Liver (tissue), 8 donors: ENCODE measurements at regions not wholly inside any gene's neighbourhood (a gene's known extent, or its start where the extent isn't known, plus 50 kb on each side); places are given as distances from the start of the nearest gene placed in this dataset.
"Not testable (repeated sequence)": the region's sequence is repeated elsewhere in the genome, so short reads cannot be mapped to it uniquely, and the experiment has no call there.

Source experiments
- DNase-seq: peaks from one replicate; pipeline ENCODE4 v3.0.0-alpha.2; 2017; ENCODE audit warnings: low spot score
- H3K27ac ChIP-seq, 2 donors: one replicate each; pipeline ENCODE4 v1.7.0; 2013; ENCODE audit warnings: inconsistent platforms in 2 of 2, low read length in 2 of 2, control low read depth in 1 of 2, low read depth in 1 of 2, mild to moderate bottlenecking in 1 of 2
- H3K27me3 ChIP-seq, 4 donors: one replicate each; pipeline versions ENCODE4 v1.6.1 to v1.7.0; 2013; ENCODE audit warnings: low read length in 3 of 4, inconsistent platforms in 1 of 4, mild to moderate bottlenecking in 1 of 4, moderate library complexity in 1 of 4; ENCODE audit not compliant: control insufficient read depth in 4 of 4, insufficient read depth in 4 of 4
- H3K36me3 ChIP-seq, 4 donors: one replicate each; pipeline versions ENCODE4 v1.6.1 to v1.7.0; 2013; ENCODE audit warnings: low read length in 3 of 4, mild to moderate bottlenecking in 3 of 4, low read depth in 1 of 4, moderate library complexity in 1 of 4; ENCODE audit not compliant: control insufficient read depth in 4 of 4, insufficient read depth in 3 of 4
- H3K4me1 ChIP-seq, 4 donors: one replicate each; pipeline versions ENCODE4 v1.6.1 to v1.7.0; 2013; ENCODE audit warnings: low read length in 3 of 4, mild to moderate bottlenecking in 3 of 4, moderate library complexity in 1 of 4; ENCODE audit not compliant: control insufficient read depth in 4 of 4, insufficient read depth in 4 of 4
- H3K4me3 ChIP-seq, 3 donors: one replicate each; pipeline versions ENCODE4 v1.6.1 to v1.7.0; 2013; ENCODE audit warnings: low read length in 3 of 3, control low read depth in 1 of 3, low read depth in 1 of 3, mild to moderate bottlenecking in 1 of 3
- H3K9ac ChIP-seq, 2 donors: one replicate each; pipeline ENCODE4 v1.7.0; 2013; ENCODE audit warnings: low read length in 2 of 2, mild to moderate bottlenecking in 2 of 2, moderate library complexity in 2 of 2, control low read depth in 1 of 2, low read depth in 1 of 2
- H3K9me3 ChIP-seq, 4 donors: one replicate each; pipeline versions ENCODE4 v1.6.1 to v1.7.0; 2013; ENCODE audit warnings: low read length in 3 of 4; ENCODE audit not compliant: control insufficient read depth in 4 of 4
- ATF3 ChIP-seq: IDR thresholded peaks from 2 replicates; pipeline ENCODE4 v1.6.1; 2016; ENCODE audit warnings: antibody characterized with exemption
- CTCF ChIP-seq: fragments of 150-350 bp; IDR thresholded peaks from 2 replicates; pipeline ENCODE4 v1.5.1; 2017; ENCODE audit warnings: improper control_type of control experiment, low read depth, low read length; ENCODE audit not compliant: missing input control
- EGR1 ChIP-seq, 2 donors: IDR thresholded peaks; 2 replicates each; pipeline ENCODE4 v1.6.1; 2016 to 2018; ENCODE audit warnings: antibody characterized with exemption in 2 of 2, low read depth in 2 of 2
- FOXA1 ChIP-seq: IDR thresholded peaks from 2 replicates; pipeline ENCODE4 v1.6.1; 2016; ENCODE audit warnings: antibody characterized with exemption
- FOXA2 ChIP-seq: IDR thresholded peaks from 2 replicates; pipeline ENCODE4 v1.6.1; 2016; ENCODE audit warnings: antibody characterized with exemption
- GABPA ChIP-seq, 2 donors: IDR thresholded peaks in 1 of 2; conservative IDR thresholded peaks in 1 of 2; 2 replicates each; pipeline ENCODE4 v1.6.1; 2016; ENCODE audit warnings: antibody characterized with exemption in 2 of 2, mild to moderate bottlenecking in 1 of 2, moderate library complexity in 1 of 2
- HNF4A ChIP-seq, 2 donors: conservative IDR thresholded peaks; 2 replicates each; pipeline ENCODE4 v1.6.1; 2016; ENCODE audit warnings: antibody characterized with exemption in 2 of 2, mild to moderate bottlenecking in 2 of 2
- HNF4G ChIP-seq: IDR thresholded peaks from 2 replicates; pipeline ENCODE4 v1.6.1; 2016; ENCODE audit warnings: antibody characterized with exemption
- JUND ChIP-seq, 2 donors: IDR thresholded peaks; 2 replicates each; pipeline ENCODE4 v1.6.1; 2016; ENCODE audit warnings: antibody characterized with exemption in 2 of 2
- MAX ChIP-seq: IDR thresholded peaks from 2 replicates; pipeline ENCODE4 v1.6.1; 2016; ENCODE audit warnings: antibody characterized with exemption
- NR2F2 ChIP-seq: IDR thresholded peaks from 2 replicates; pipeline ENCODE4 v1.6.1; 2016; ENCODE audit warnings: antibody characterized with exemption
- RAD21 ChIP-seq, 2 donors: IDR thresholded peaks; 2 replicates each; pipeline ENCODE4 v1.6.1; 2016; ENCODE audit warnings: antibody characterized with exemption in 2 of 2, mild to moderate bottlenecking in 2 of 2
- REST ChIP-seq: IDR thresholded peaks from 2 replicates; pipeline ENCODE4 v1.6.1; 2016; ENCODE audit warnings: antibody characterized with exemption, mild to moderate bottlenecking
- RXRA ChIP-seq, 2 donors: IDR thresholded peaks; 2 replicates each; pipeline ENCODE4 v1.6.1; 2017 to 2018; ENCODE audit warnings: antibody characterized with exemption in 2 of 2, mild to moderate bottlenecking in 1 of 2
- SP1 ChIP-seq: IDR thresholded peaks from 2 replicates; pipeline ENCODE4 v1.6.1; 2018; ENCODE audit warnings: antibody characterized with exemption, mild to moderate bottlenecking
- TAF1 ChIP-seq: conservative IDR thresholded peaks from 2 replicates; pipeline ENCODE4 v1.6.1; 2016; ENCODE audit warnings: antibody characterized with exemption, mild to moderate bottlenecking
- YY1 ChIP-seq: IDR thresholded peaks from 2 replicates; pipeline ENCODE4 v1.6.1; 2016; ENCODE audit warnings: antibody characterized with exemption, mild to moderate bottlenecking
- ZBTB33 ChIP-seq: IDR thresholded peaks from 2 replicates; pipeline ENCODE4 v1.6.1; 2016; ENCODE audit warnings: antibody characterized with exemption
- WGBS: extraction: QIAGEN DNeasy Blood & Tissue Kit; methylation state at CpG from one replicate; pipeline ENCODE4 v1.1.7; 2013; 5-methylcytosine and 5-hydroxymethylcytosine counted together
- donor health status: healthy.
- donor health status: healthy.
- donor health status: healthy.
- donor health status: healthy.
- donor health status: healthy.

GRCh38 chr10:46098386-46098785 lies 52.3 kb upstream of the MSMB start:
- H3K27me3 ChIP-seq, result no peaks in the 10 kb centered on the region
- WGBS, result 98% methylated on average over 7 of the region's 7 CpGs
- no peak overlapping the region for H3K4me3 ChIP-seq
- no peaks in the 10 kb centered on the region for H3K36me3 ChIP-seq
- no peak overlapping the region for H3K27ac ChIP-seq
- DNase-seq, result no peak
- no peak overlapping the region for H3K9ac ChIP-seq
- H3K4me1 ChIP-seq, result no peaks in the 10 kb centered on the region
- H3K9me3 ChIP-seq, result no peaks in the 10 kb centered on the region
- TF ChIP-seq RAD21 (IDR thresholded peaks at IDR 0.05), result no peak
- TF ChIP-seq ATF3, result no peak
- no peak for TF ChIP-seq REST
- no peak for TF ChIP-seq TAF1
- no peak for TF ChIP-seq GABPA (IDR thresholded peaks at IDR 0.05 in 1 of 2, conservative IDR thresholded peaks at IDR 0.05 in 1 of 2)
- TF ChIP-seq NR2F2, result no peak
- no peak for TF ChIP-seq MAX

- not testable (repeated sequence) for H3K27me3 ChIP-seq, H3K27ac ChIP-seq, H3K36me3 ChIP-seq, H3K4me3 ChIP-seq, H3K9ac ChIP-seq, H3K4me1 ChIP-seq, DNase-seq, H3K9me3 ChIP-seq
- WGBS, result 74% methylated on average over 4 of the region's 4 CpGs
These were observed 52.9 kb upstream of the MSMB start for GRCh38 chr10:46098925-46099324.

GRCh38 chr10:46104071-46104585 lies 58.1 kb upstream of the MSMB start:
- Histone ChIP-seq H3K27me3 (peaks cover 0 to 4% (median 0%) of the 10 kb centered on the region in 4 donors), H3K4me3 (no peak overlapping the region), H3K36me3 (no peaks in the 10 kb centered on the region), H3K27ac (no peak overlapping the region), H3K9ac (no peak overlapping the region), H3K9me3 (no peaks in the 10 kb centered on the region), H3K4me1 (peaks cover 2 to 8% (median 6%) of the 10 kb centered on the region in 4 donors)
- DNase-seq, result no peak
- TF ChIP-seq GABPA (IDR thresholded peaks at IDR 0.05 in 1 of 2, conservative IDR thresholded peaks at IDR 0.05 in 1 of 2) (no peak), MAX (no peak), CTCF (no peak), YY1 (no peak), JUND (IDR thresholded peaks at IDR 0.05) (no peak), HNF4A (conservative IDR thresholded peaks at IDR 0.05) (no peak), TAF1 (no peak), RXRA (IDR thresholded peaks at IDR 0.05) (no peak), EGR1 (IDR thresholded peaks at IDR 0.05; ENCODE audit: low read depth in 2 of 2) (no peak), RAD21 (IDR thresholded peaks at IDR 0.05) (no peak), ZBTB33 (no peak), HNF4G (no peak), NR2F2 (no peak), FOXA2 (no peak), SP1 (no peak), ATF3 (no peak), FOXA1 (no peak)
- 87% methylated on average over 4 of the region's 4 CpGs for WGBS
